ENCODE measurements at regions not wholly inside any gene's neighbourhood (a gene's known extent, or its start where the extent isn't known, plus 50 kb on each side); places are given as distances from the start of the nearest gene placed in this dataset.

- no peak overlapping the region for H3K4me3 ChIP-seq (ENCODE audit: low read depth, low read length)
- DNase-seq (ENCODE audit: low read depth), result no peak
- TF ChIP-seq MAX (IDR thresholded peaks at IDR 0.05; ENCODE audit: low read depth, low read length), result no peak
- TF ChIP-seq CTCF (IDR thresholded peaks at IDR 0.05; ENCODE audit: low read depth, low read length), result no peak
- no peak for TF ChIP-seq POLR2A (IDR thresholded peaks at IDR 0.05; ENCODE audit: extremely low read depth, insufficient read length)
- no peak for TF ChIP-seq MYC (IDR thresholded peaks at IDR 0.05; ENCODE audit: low read depth, low read length)
Observed at GRCh38 chr6:139635401-139636130, 261.1 kb upstream of the CITED2 start.

- H3K4me3 ChIP-seq (ENCODE audit: low read depth, low read length), result no peak overlapping the region
- no peak for DNase-seq (ENCODE audit: low read depth)
- TF ChIP-seq POLR2A (IDR thresholded peaks at IDR 0.05; ENCODE audit: extremely low read depth, insufficient read length) (no peak), CTCF (IDR thresholded peaks at IDR 0.05; ENCODE audit: low read depth, low read length) (no peak), MYC (IDR thresholded peaks at IDR 0.05; ENCODE audit: low read depth, low read length) (no peak), MAX (IDR thresholded peaks at IDR 0.05; ENCODE audit: low read depth, low read length) (no peak)
Observed at GRCh38 chr6:139632840-139633239, 258.4 kb upstream of the CITED2 start.

- no peak for TF ChIP-seq MYC (IDR thresholded peaks at IDR 0.05; ENCODE audit: low read depth, low read length)
- no peak for TF ChIP-seq CTCF (IDR thresholded peaks at IDR 0.05; ENCODE audit: low read depth, low read length)
- no peak for TF ChIP-seq MAX (IDR thresholded peaks at IDR 0.05; ENCODE audit: low read depth, low read length)
- TF ChIP-seq POLR2A (IDR thresholded peaks at IDR 0.05; ENCODE audit: extremely low read depth, insufficient read length), result no peak
- peak; percentile 39 for DNase-seq (ENCODE audit: low read depth)
- no peak overlapping the region for H3K4me3 ChIP-seq (ENCODE audit: low read depth, low read length)
Observed at GRCh38 chr6:139628270-139628669, 253.8 kb upstream of the CITED2 start.

GRCh38 chr6:139627091-139627490, 252.6 kb upstream of the CITED2 start:
- DNase-seq (ENCODE audit: low read depth), result no peak
- H3K4me3 ChIP-seq (ENCODE audit: low read depth, low read length), result peak overlapping the region; percentile 29
- TF ChIP-seq POLR2A (IDR thresholded peaks at IDR 0.05; ENCODE audit: extremely low read depth, insufficient read length), result no peak
- peak; percentile 43; the same call in 1 of the 2 replicates for TF ChIP-seq MYC (IDR thresholded peaks at IDR 0.05; ENCODE audit: low read depth, low read length)
- peak; percentile 82 for TF ChIP-seq MAX (IDR thresholded peaks at IDR 0.05; ENCODE audit: low read depth, low read length)
- TF ChIP-seq CTCF (IDR thresholded peaks at IDR 0.05; ENCODE audit: low read depth, low read length), result no peak

- peak overlapping the region; percentile 63 for H3K4me3 ChIP-seq (ENCODE audit: low read depth, low read length)
- TF ChIP-seq MAX (IDR thresholded peaks at IDR 0.05; ENCODE audit: low read depth, low read length) (peak; percentile 13; the same call in 1 of the 2 replicates), CTCF (IDR thresholded peaks at IDR 0.05; ENCODE audit: low read depth, low read length) (no peak), POLR2A (IDR thresholded peaks at IDR 0.05; ENCODE audit: extremely low read depth, insufficient read length) (peak; percentile 29), MYC (IDR thresholded peaks at IDR 0.05; ENCODE audit: low read depth, low read length) (peak; percentile 54; the same call in 1 of the 2 replicates)
- peak; percentile 98 for DNase-seq (ENCODE audit: low read depth)
Observed at GRCh38 chr6:139625998-139626975, 251.8 kb upstream of the CITED2 start.
